ENCODE measurements at regions not wholly inside any gene's neighbourhood (a gene's known extent, or its start where the extent isn't known, plus 50 kb on each side); places are given as distances from the start of the nearest gene placed in this dataset.

DNA sequence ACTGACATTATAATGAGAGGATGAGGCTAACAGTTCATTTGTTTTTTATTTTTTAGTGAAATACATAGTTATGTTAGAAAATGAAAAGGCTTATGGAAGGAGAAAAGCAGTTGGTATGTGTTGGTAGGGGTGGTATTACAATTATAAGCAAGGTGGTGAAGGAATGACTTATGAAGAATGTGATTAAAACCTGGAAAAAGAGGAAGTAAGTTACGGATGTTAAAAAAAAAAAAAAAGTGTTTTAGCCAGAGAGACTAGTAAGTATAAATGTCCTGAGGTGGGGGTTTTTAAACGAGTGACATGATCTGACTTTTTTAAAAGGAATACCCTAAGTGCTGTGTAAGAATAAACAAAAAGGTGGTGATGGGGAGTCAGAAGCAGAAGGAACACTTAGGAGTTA, 206.8 kb downstream of the IL15 start:
- WGBS, 2 donors: 73 to 79% methylated on average over 2 of the region's 2 CpGs
- intact Hi-C loops (cut with DNase I; ENCODE audit: low total_unique reads): no loop called here
- no peak for TF ChIP-seq POLR2A (IDR thresholded peaks at IDR 0.05)
- TF ChIP-seq, protein P1, sequence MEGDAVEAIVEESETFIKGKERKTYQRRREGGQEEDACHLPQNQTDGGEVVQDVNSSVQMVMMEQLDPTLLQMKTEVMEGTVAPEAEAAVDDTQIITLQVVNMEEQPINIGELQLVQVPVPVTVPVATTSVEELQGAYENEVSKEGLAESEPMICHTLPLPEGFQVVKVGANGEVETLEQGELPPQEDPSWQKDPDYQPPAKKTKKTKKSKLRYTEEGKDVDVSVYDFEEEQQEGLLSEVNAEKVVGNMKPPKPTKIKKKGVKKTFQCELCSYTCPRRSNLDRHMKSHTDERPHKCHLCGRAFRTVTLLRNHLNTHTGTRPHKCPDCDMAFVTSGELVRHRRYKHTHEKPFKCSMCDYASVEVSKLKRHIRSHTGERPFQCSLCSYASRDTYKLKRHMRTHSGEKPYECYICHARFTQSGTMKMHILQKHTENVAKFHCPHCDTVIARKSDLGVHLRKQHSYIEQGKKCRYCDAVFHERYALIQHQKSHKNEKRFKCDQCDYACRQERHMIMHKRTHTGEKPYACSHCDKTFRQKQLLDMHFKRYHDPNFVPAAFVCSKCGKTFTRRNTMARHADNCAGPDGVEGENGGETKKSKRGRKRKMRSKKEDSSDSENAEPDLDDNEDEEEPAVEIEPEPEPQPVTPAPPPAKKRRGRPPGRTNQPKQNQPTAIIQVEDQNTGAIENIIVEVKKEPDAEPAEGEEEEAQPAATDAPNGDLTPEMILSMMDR (IDR thresholded peaks at IDR 0.05): no peak
- DNase-seq: no peak
- Histone ChIP-seq H3K36me3 (ENCODE audit: low read depth, missing control alignments) (no peaks in the 10 kb centered on the region), H3K27ac (no peak overlapping the region), H3K9me3 (no peaks in the 10 kb centered on the region), H3K4me3 (no peak overlapping the region), H3K4me1 (no peaks in the 10 kb centered on the region), H3K27me3 (no peaks in the 10 kb centered on the region)

DNA sequence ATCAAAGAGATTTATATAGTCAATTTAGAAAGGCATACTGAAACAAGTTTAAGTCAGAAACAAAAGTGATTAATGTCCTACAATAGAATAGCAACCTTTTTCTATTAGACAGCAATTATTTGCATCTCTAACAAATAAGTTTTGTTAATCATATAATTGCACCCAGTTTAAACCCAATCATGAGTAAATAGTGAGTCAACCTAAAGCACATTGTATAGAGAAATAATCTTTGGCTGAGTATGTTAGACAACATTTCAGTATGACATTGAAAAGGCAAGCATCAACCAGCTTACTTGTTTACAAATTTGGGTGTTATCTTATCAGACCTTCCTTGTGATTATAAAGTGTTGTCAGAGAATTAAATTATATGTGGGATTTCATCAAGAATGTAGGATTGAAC, 209.5 kb downstream of the IL15 start:
- H3K4me1 ChIP-seq: no peaks in the 10 kb centered on the region
- no peaks in the 10 kb centered on the region for H3K9me3 ChIP-seq
- H3K27ac ChIP-seq: no peak overlapping the region
- H3K4me3 ChIP-seq: no peak overlapping the region
- no peak for TF ChIP-seq POLR2A (IDR thresholded peaks at IDR 0.05)
- TF ChIP-seq, protein P1 (IDR thresholded peaks at IDR 0.05): no peak
- intact Hi-C loops (cut with DNase I; ENCODE audit: low total_unique reads): no loop called here
- no peaks in the 10 kb centered on the region for H3K27me3 ChIP-seq
- DNase-seq: no peak
- H3K36me3 ChIP-seq (ENCODE audit: low read depth, missing control alignments): no peaks in the 10 kb centered on the region

DNA sequence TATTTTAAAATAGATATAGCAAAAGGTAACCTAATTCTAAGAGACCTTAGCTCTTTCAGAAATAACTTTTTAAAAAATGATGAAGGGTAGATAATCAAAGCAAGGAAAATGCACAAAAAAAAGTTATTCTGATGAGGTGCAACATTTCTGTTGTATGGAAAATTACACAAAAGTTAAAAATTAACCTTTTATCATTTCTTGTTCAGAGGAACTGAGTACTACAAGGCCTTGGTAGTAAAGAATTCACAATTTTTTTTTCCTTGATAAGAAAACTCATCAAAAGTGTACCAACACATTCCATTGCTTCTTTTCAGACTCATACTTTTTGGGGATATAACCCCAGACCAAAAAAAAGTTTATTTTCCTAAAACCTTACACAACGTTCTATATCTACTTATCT, 213.0 kb downstream of the IL15 start:
- DNase-seq: no peak
- no peak overlapping the region for H3K4me3 ChIP-seq
- H3K9me3 ChIP-seq: no peaks in the 10 kb centered on the region
- 41 to 42% methylated on average over 1 of the region's 1 CpG for WGBS, 2 donors
- no peaks in the 10 kb centered on the region for H3K36me3 ChIP-seq (ENCODE audit: low read depth, missing control alignments)
- H3K27ac ChIP-seq: no peak overlapping the region
- no peaks in the 10 kb centered on the region for H3K27me3 ChIP-seq
- no peaks in the 10 kb centered on the region for H3K4me1 ChIP-seq
- intact Hi-C loops (cut with DNase I; ENCODE audit: low total_unique reads): no loop called here
- TF ChIP-seq, protein P1 (IDR thresholded peaks at IDR 0.05): no peak
- no peak for TF ChIP-seq POLR2A (IDR thresholded peaks at IDR 0.05)

DNA sequence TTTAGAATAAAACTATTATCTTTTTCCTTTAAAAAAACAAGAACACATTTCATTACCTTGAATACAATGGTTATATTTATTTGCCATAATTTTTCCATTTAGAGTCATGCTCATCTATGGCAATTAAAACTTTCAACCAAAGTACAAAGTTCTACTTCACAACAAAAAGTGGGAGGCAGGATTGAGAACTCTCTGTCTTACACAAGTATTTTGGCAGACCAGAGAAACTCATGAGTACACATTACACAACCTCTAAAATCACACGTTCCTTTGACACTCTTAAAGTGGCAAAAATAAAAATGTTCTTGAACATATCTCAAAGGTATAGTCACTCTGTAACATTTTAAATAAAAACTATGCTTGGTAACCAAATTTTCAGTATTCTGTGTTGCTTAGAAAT, 213.4 kb downstream of the IL15 start:
- intact Hi-C loops (cut with DNase I; ENCODE audit: low total_unique reads): no loop called here
- 27 to 38% methylated on average over 1 of the region's 1 CpG for WGBS, 2 donors
- H3K9me3 ChIP-seq: no peaks in the 10 kb centered on the region
- no peak for DNase-seq
- H3K36me3 ChIP-seq (ENCODE audit: low read depth, missing control alignments): no peaks in the 10 kb centered on the region
- H3K4me1 ChIP-seq: no peaks in the 10 kb centered on the region
- H3K27me3 ChIP-seq: no peaks in the 10 kb centered on the region
- H3K4me3 ChIP-seq: no peak overlapping the region
- no peak for TF ChIP-seq POLR2A (IDR thresholded peaks at IDR 0.05)
- TF ChIP-seq, protein P1 (IDR thresholded peaks at IDR 0.05): no peak
- no peak overlapping the region for H3K27ac ChIP-seq

DNA sequence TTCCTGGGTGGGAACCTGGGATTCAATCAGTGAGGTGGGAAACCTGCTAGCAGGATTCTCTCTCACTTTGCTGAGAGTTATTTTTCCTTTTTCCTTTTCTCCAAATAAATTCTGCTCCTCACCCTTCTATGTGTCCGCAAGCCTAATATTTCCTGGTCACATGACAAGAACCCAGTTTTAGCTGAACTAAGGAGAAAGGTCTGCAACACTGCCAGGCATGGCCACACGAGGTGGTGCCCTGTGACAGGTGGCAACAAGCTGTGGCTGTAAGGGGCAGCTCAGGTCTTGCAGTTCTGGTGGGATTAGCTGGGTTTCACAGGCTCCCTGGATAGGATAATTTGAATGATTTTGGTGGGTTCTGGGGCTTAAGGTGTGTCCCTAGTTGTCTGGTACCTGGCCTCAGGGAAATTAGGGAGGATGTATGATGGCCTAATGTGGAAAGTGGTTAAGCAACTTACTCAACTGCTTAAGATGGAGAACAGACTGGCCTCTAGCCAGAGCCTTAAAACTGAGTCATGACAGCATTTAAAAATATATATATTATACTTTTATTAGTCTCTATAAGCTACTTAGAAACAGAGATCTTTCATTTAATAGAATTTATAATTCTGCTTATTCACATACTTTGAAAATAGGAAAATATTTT, 215.0 kb downstream of the IL15 start:
- DNase-seq: no peak
- TF ChIP-seq, protein P1 (IDR thresholded peaks at IDR 0.05): no peak
- no peak for TF ChIP-seq POLR2A (IDR thresholded peaks at IDR 0.05)
- Histone ChIP-seq H3K27me3 (no peaks in the 10 kb centered on the region), H3K4me1 (no peaks in the 10 kb centered on the region), H3K9me3 (no peaks in the 10 kb centered on the region), H3K27ac (no peak overlapping the region), H3K36me3 (ENCODE audit: low read depth, missing control alignments) (no peaks in the 10 kb centered on the region), H3K4me3 (no peak overlapping the region)
- intact Hi-C loops (cut with DNase I; ENCODE audit: low total_unique reads): no loop called here
- 72 to 76% methylated on average over 2 of the region's 2 CpGs for WGBS, 2 donors
